SK-N-SH treated with all-trans-retinoic acid at 6 μM for 48 hours (cell line): ENCODE measurements at regions not wholly inside any gene's neighbourhood (a gene's known extent, or its start where the extent isn't known, plus 50 kb on each side); places are given as distances from the start of the nearest gene placed in this dataset.

Experiments
- ARNTL ChIP-seq: fragments of 450-650 bp; formaldehyde crosslinking; IDR thresholded peaks from 2 replicates; pipeline ENCODE4 v1.5.0; 2020; ENCODE audit warnings: low read depth, mild to moderate bottlenecking, moderate library complexity, borderline replicate concordance
- BACH2 ChIP-seq: fragments of 250-450 bp; sonication (Bioruptor Pico); IDR thresholded peaks from 2 replicates; pipeline ENCODE4 v1.9.0; 2021; ENCODE audit warnings: mild to moderate bottlenecking, borderline replicate concordance
- CREB5 ChIP-seq: fragments of 250-450 bp; sonication (Bioruptor Pico); IDR thresholded peaks from 2 replicates; pipeline ENCODE4 v1.5.1; 2020; ENCODE audit warnings: low read depth, mild to moderate bottlenecking, moderate library complexity
- CSRNP3 ChIP-seq: fragments of 250-450 bp; sonication (Bioruptor Pico); IDR thresholded peaks from 2 replicates; pipeline ENCODE4 v1.5.1; 2021; ENCODE audit warnings: mild to moderate bottlenecking, moderate library complexity
- GLIS3 ChIP-seq: fragments of 250-450 bp; sonication (Bioruptor Pico); IDR thresholded peaks from 2 replicates; pipeline ENCODE4 v1.5.0; 2020; ENCODE audit warnings: mild to moderate bottlenecking, moderate library complexity
- PATZ1 ChIP-seq: fragments of 250-450 bp; sonication (Bioruptor Pico); IDR thresholded peaks from 2 replicates; pipeline ENCODE4 v1.8.0; 2020; ENCODE audit warnings: mild to moderate bottlenecking, moderate library complexity, borderline replicate concordance
- TCF4 ChIP-seq: fragments of 250-450 bp; sonication (Bioruptor Pico); IDR thresholded peaks from 2 replicates; pipeline ENCODE4 v1.8.0; 2021; ENCODE audit warnings: mild to moderate bottlenecking, moderate library complexity, borderline replicate concordance
- TSHZ2 ChIP-seq: fragments of 250-450 bp; sonication (Bioruptor Pico); IDR thresholded peaks from 2 replicates; pipeline ENCODE4 v1.5.0; 2020; ENCODE audit warnings: mild to moderate bottlenecking, moderate library complexity
- ZFP30 ChIP-seq: fragments of 450-650 bp; formaldehyde crosslinking; IDR thresholded peaks from 2 replicates; pipeline ENCODE4 v1.5.0; 2022; ENCODE audit warnings: mild to moderate bottlenecking, moderate library complexity

- TF ChIP-seq PATZ1 (CRISPR knock-in tag) = no peak
- TF ChIP-seq BACH2 (CRISPR knock-in tag) = no peak
- TF ChIP-seq TSHZ2 (CRISPR knock-in tag) = no peak
- no peak for TF ChIP-seq ZFP30 (CRISPR knock-in tag)
- TF ChIP-seq ARNTL = no peak
- TF ChIP-seq TCF4 (CRISPR knock-in tag) = no peak
- no peak for TF ChIP-seq CREB5 (CRISPR knock-in tag)
- no peak for TF ChIP-seq CSRNP3 (CRISPR knock-in tag)
- no peak for TF ChIP-seq GLIS3 (CRISPR knock-in tag)
These were observed 272.9 kb downstream of the SLITRK5 start for GRCh38 chr13:87944038-87944437.
